Activated CD8-positive, alpha-beta memory T cell treated with anti-CD3 and anti-CD28 coated beads, Interleukin-2, amount 10 ng/mL, durations not matched to agents 7 days and 5 days (primary cell): ENCODE measurements at regions not wholly inside any gene's neighbourhood (a gene's known extent, or its start where the extent isn't known, plus 50 kb on each side); places are given as distances from the start of the nearest gene placed in this dataset.
"Not testable (repeated sequence)": the region's sequence is repeated elsewhere in the genome, so short reads cannot be mapped to it uniquely, and the experiment has no call there.

Source experiments
- ATAC-seq: fragments of 150-1000 bp; cut with Tn5 transposase; one replicate; pipeline ENCODE4 v1.10.0; 2021; ENCODE audit warnings: moderate library complexity
- CTCF ChIA-PET: fragments of 350-600 bp; sonication (Branson Sonifier 250); formaldehyde crosslinking; loops from one replicate; lab custom pipeline; 2021; ENCODE audit warnings: antibody characterized with exemption; lab: Charles Lee
- DNase-seq: peaks from one replicate; pipeline ENCODE4 v3.0.0-alpha.2; 2020
- H3K27ac Mint-ChIP-seq: one replicate; pipeline ENCODE4 v1.8.0; 2021; ENCODE audit warnings: mild to moderate bottlenecking, mixed read lengths
- H3K27me3 Mint-ChIP-seq: one replicate; pipeline ENCODE4 v1.8.0; 2021; ENCODE audit warnings: mixed read lengths
- H3K36me3 Mint-ChIP-seq: one replicate; pipeline ENCODE4 v1.8.0; 2021; ENCODE audit warnings: mild to moderate bottlenecking, mixed read lengths
- H3K4me1 Mint-ChIP-seq: one replicate; pipeline ENCODE4 v1.8.0; 2021; ENCODE audit warnings: mixed read lengths
- H3K4me3 Mint-ChIP-seq: one replicate; pipeline ENCODE4 v1.8.0; 2021; ENCODE audit warnings: mild to moderate bottlenecking, moderate library complexity, mixed read lengths
- H3K9me3 Mint-ChIP-seq: one replicate; pipeline ENCODE4 v1.8.0; 2022; ENCODE audit warnings: low read depth, mixed read lengths

- H3K27me3 Mint-ChIP-seq, DNase-seq, H3K27ac Mint-ChIP-seq, H3K4me3 Mint-ChIP-seq, H3K9me3 Mint-ChIP-seq, CTCF ChIA-PET, ATAC-seq, H3K4me1 Mint-ChIP-seq, H3K36me3 Mint-ChIP-seq: not testable (repeated sequence)
These were observed 243.7 kb upstream of the KLF3 start for GRCh38 chr4:38420254-38420653.

GRCh38 chr4:38422850-38423249, 241.1 kb upstream of the KLF3 start:
- Mint-ChIP-seq H3K27me3 (no peaks in the 10 kb centered on the region), H3K27ac (no peak overlapping the region), H3K9me3 (peaks cover 2% of the 10 kb centered on the region), H3K36me3 (peaks cover 2% of the 10 kb centered on the region), H3K4me1 (no peaks in the 10 kb centered on the region), H3K4me3 (no peak overlapping the region)
- CTCF ChIA-PET: no interaction called here
- ATAC-seq (no peak), DNase-seq (no peak)

GRCh38 chr4:38424151-38424871, 239.7 kb upstream of the KLF3 start:
- CTCF ChIA-PET: no interaction called here
- H3K36me3 Mint-ChIP-seq: peaks cover 2% of the 10 kb centered on the region
- peaks cover 4% of the 10 kb centered on the region for H3K27me3 Mint-ChIP-seq
- ATAC-seq (no peak), DNase-seq (no peak)
- H3K4me1 Mint-ChIP-seq: no peaks in the 10 kb centered on the region
- H3K27ac Mint-ChIP-seq: no peak overlapping the region
- H3K4me3 Mint-ChIP-seq: no peak overlapping the region
- H3K9me3 Mint-ChIP-seq: peaks cover 2% of the 10 kb centered on the region

- peaks cover 4% of the 10 kb centered on the region for H3K27me3 Mint-ChIP-seq
- H3K4me3 Mint-ChIP-seq: no peak overlapping the region
- no peak for DNase-seq
- H3K4me1 Mint-ChIP-seq: no peaks in the 10 kb centered on the region
- no peak overlapping the region for H3K27ac Mint-ChIP-seq
- CTCF ChIA-PET: no interaction called here
- H3K36me3 Mint-ChIP-seq: no peaks in the 10 kb centered on the region
- ATAC-seq: no peak
- H3K9me3 Mint-ChIP-seq: no peaks in the 10 kb centered on the region
These were observed 237.5 kb upstream of the KLF3 start for GRCh38 chr4:38426532-38426931.

- CTCF ChIA-PET: no interaction called here
- H3K4me3 Mint-ChIP-seq: no peak overlapping the region
- no peaks in the 10 kb centered on the region for H3K9me3 Mint-ChIP-seq
- ATAC-seq (no peak), DNase-seq (no peak)
- no peaks in the 10 kb centered on the region for H3K4me1 Mint-ChIP-seq
- H3K27ac Mint-ChIP-seq: no peak overlapping the region
- H3K36me3 Mint-ChIP-seq: no peaks in the 10 kb centered on the region
- H3K27me3 Mint-ChIP-seq: peaks cover 4% of the 10 kb centered on the region
These were observed 233.2 kb upstream of the KLF3 start for GRCh38 chr4:38430841-38431240.

- Mint-ChIP-seq H3K4me3 (no peak overlapping the region), H3K4me1 (no peaks in the 10 kb centered on the region), H3K9me3 (peaks cover 7% of the 10 kb centered on the region), H3K27ac (no peak overlapping the region), H3K27me3 (peaks cover under 1% of the 10 kb centered on the region), H3K36me3 (peaks cover 2% of the 10 kb centered on the region)
- DNase-seq (no peak), ATAC-seq (no peak)
- CTCF ChIA-PET: interaction anchor here (1.2 kb wide), 1 partner anchor 265 kb away, joined by 3 read pairs; no protein-coding TSS in a partner anchor
These were observed 221.8 kb upstream of the KLF3 start for GRCh38 chr4:38442073-38442788.

GRCh38 chr4:38449506-38450174, 214.4 kb upstream of the KLF3 start:
- ATAC-seq (no peak), DNase-seq (no peak)
- peaks cover 7% of the 10 kb centered on the region for H3K9me3 Mint-ChIP-seq
- H3K4me1 Mint-ChIP-seq: peaks cover 18% of the 10 kb centered on the region
- H3K27ac Mint-ChIP-seq: no peak overlapping the region
- peaks cover 9% of the 10 kb centered on the region for H3K27me3 Mint-ChIP-seq
- H3K36me3 Mint-ChIP-seq: peaks cover 9% of the 10 kb centered on the region
- H3K4me3 Mint-ChIP-seq: no peak overlapping the region
- CTCF ChIA-PET: no interaction called here

- no peak for DNase-seq
- Mint-ChIP-seq H3K4me3 (no peak overlapping the region), H3K4me1 (peaks cover 31% of the 10 kb centered on the region), H3K27ac (no peak overlapping the region), H3K36me3 (peaks cover 9% of the 10 kb centered on the region), H3K27me3 (peaks cover 12% of the 10 kb centered on the region), H3K9me3 (peaks cover 7% of the 10 kb centered on the region)
- no peak for ATAC-seq
- CTCF ChIA-PET: interaction anchor here (0.6 kb wide), 1 partner anchor 51 kb away, joined by 4 read pairs; no protein-coding TSS in a partner anchor
These were observed 212.0 kb upstream of the KLF3 start for GRCh38 chr4:38452009-38452408.

- Mint-ChIP-seq H3K4me1 (peaks cover 31% of the 10 kb centered on the region), H3K4me3 (no peak overlapping the region), H3K9me3 (peaks cover 5% of the 10 kb centered on the region), H3K27me3 (peaks cover 12% of the 10 kb centered on the region), H3K27ac (no peak overlapping the region), H3K36me3 (peaks cover 9% of the 10 kb centered on the region)
- CTCF ChIA-PET: no interaction called here
- ATAC-seq (no peak), DNase-seq (no peak)
These were observed 211.5 kb upstream of the KLF3 start for GRCh38 chr4:38452542-38452941.

GRCh38 chr4:38453253-38453881, 210.6 kb upstream of the KLF3 start:
- H3K27me3 Mint-ChIP-seq: peaks cover 12% of the 10 kb centered on the region
- peaks cover 9% of the 10 kb centered on the region for H3K36me3 Mint-ChIP-seq
- ATAC-seq: no peak
- H3K4me1 Mint-ChIP-seq: peaks cover 31% of the 10 kb centered on the region
- CTCF ChIA-PET: no interaction called here
- DNase-seq: no peak
- no peak overlapping the region for H3K27ac Mint-ChIP-seq
- H3K4me3 Mint-ChIP-seq: no peak overlapping the region
- H3K9me3 Mint-ChIP-seq: peaks cover 5% of the 10 kb centered on the region

GRCh38 chr4:38454284-38454683, 209.7 kb upstream of the KLF3 start:
- CTCF ChIA-PET: no interaction called here
- DNase-seq (no peak), ATAC-seq (no peak)
- Mint-ChIP-seq H3K4me1 (peaks cover 31% of the 10 kb centered on the region), H3K9me3 (peaks cover 4% of the 10 kb centered on the region), H3K36me3 (peaks cover 9% of the 10 kb centered on the region), H3K27me3 (peaks cover 12% of the 10 kb centered on the region), H3K27ac (no peak overlapping the region), H3K4me3 (no peak overlapping the region)

GRCh38 chr4:38455092-38455862, 208.7 kb upstream of the KLF3 start:
- peaks cover 12% of the 10 kb centered on the region for H3K27me3 Mint-ChIP-seq
- CTCF ChIA-PET: no interaction called here
- H3K4me1 Mint-ChIP-seq: peaks cover 31% of the 10 kb centered on the region
- no peak overlapping the region for H3K4me3 Mint-ChIP-seq
- H3K36me3 Mint-ChIP-seq: peaks cover 6% of the 10 kb centered on the region
- ATAC-seq (peak; percentile 20), DNase-seq (no peak)
- H3K27ac Mint-ChIP-seq: no peak overlapping the region
- H3K9me3 Mint-ChIP-seq: peaks cover 2% of the 10 kb centered on the region

GRCh38 chr4:38456096-38456495, 207.9 kb upstream of the KLF3 start:
- no peak for DNase-seq
- Mint-ChIP-seq H3K4me1 (peaks cover 31% of the 10 kb centered on the region), H3K9me3 (peaks cover 2% of the 10 kb centered on the region), H3K4me3 (no peak overlapping the region), H3K36me3 (peaks cover 5% of the 10 kb centered on the region), H3K27ac (no peak overlapping the region), H3K27me3 (peaks cover 12% of the 10 kb centered on the region)
- CTCF ChIA-PET: no interaction called here
- ATAC-seq: no peak
